Neural cell (in vitro differentiated cells): ENCODE measurements at regions not wholly inside any gene's neighbourhood (a gene's known extent, or its start where the extent isn't known, plus 50 kb on each side); places are given as distances from the start of the nearest gene placed in this dataset.

Experiments
- H2AFZ ChIP-seq: fragments of 200-600, 300-800 bp; sonication (generic), shearing (Covaris generic); 2 replicates; pipeline ENCODE4 v1.6.0; 2014; ENCODE audit warnings: low read depth, mild to moderate bottlenecking, antibody characterized with exemption, low read length, moderate library complexity
- H3F3A ChIP-seq: fragments of 200-600 bp; shearing (Covaris generic); 2 replicates; pipeline ENCODE4 v1.6.1; 2016; ENCODE audit warnings: mild to moderate bottlenecking, moderate library complexity, mixed read lengths, antibody characterized with exemption, low read length; ENCODE audit not compliant: insufficient read depth, poor library complexity, severe bottlenecking
- H3K27ac ChIP-seq: fragments of 200-600, 300-800 bp; sonication (generic), shearing (Covaris generic); 2 replicates; pipeline ENCODE4 v1.5.1; 2014; ENCODE audit warnings: mild to moderate bottlenecking, low read length, moderate library complexity
- H3K27me3 ChIP-seq: fragments of 300-800, 200-600 bp; sonication (generic), shearing (Covaris generic); 2 replicates; pipeline ENCODE4 v1.6.0; 2014; ENCODE audit warnings: mild to moderate bottlenecking, low read depth, low read length, moderate library complexity; ENCODE audit not compliant: insufficient read depth
- H3K36me3 ChIP-seq: fragments of 300-800, 200-600 bp; sonication (generic), shearing (Covaris generic); 2 replicates; pipeline ENCODE4 v1.5.1; 2014; ENCODE audit warnings: mild to moderate bottlenecking, antibody characterized with exemption, low read length, moderate library complexity; ENCODE audit not compliant: insufficient read depth
- H3K4me2 ChIP-seq: fragments of 300-800, 200-600 bp; sonication (generic), shearing (Covaris generic); 2 replicates; pipeline ENCODE4 v1.6.0; 2014; ENCODE audit warnings: mild to moderate bottlenecking, low read length
- H3K4me3 ChIP-seq: fragments of 300-800, 200-600 bp; sonication (generic), shearing (Covaris generic); 2 replicates; pipeline ENCODE4 v1.5.1; 2014; ENCODE audit warnings: mild to moderate bottlenecking, low read length, moderate library complexity
- H3K79me2 ChIP-seq: fragments of 200-600 bp; shearing (Covaris generic); replicated peaks from 2 replicates; pipeline ENCODE4 v1.6.0; 2014; ENCODE audit warnings: mild to moderate bottlenecking, low read length, moderate library complexity; ENCODE audit not compliant: insufficient read depth
- H3K9ac ChIP-seq: fragments of 300-800, 200-600 bp; sonication (generic), shearing (Covaris generic); 2 replicates; pipeline ENCODE4 v1.6.1; 2016; ENCODE audit warnings: mild to moderate bottlenecking, low read length, mixed read lengths
- H3K9me2 ChIP-seq: fragments of 200-600 bp; shearing (Covaris generic); 2 replicates; pipeline ENCODE4 v1.6.1; 2016; ENCODE audit warnings: mild to moderate bottlenecking, low read length, mixed read lengths; ENCODE audit not compliant: insufficient read depth
- H3K9me3 ChIP-seq: fragments of 200-600, 300-800 bp; sonication (generic), shearing (Covaris generic); 2 replicates; pipeline ENCODE4 v1.6.1; 2016; ENCODE audit warnings: mild to moderate bottlenecking, mixed run types, low read length, moderate library complexity, mixed read lengths
- H4K20me1 ChIP-seq: fragments of 200-600 bp; shearing (Covaris generic); 2 replicates; pipeline ENCODE4 v1.6.1; 2016; ENCODE audit warnings: mild to moderate bottlenecking, mixed run types; ENCODE audit not compliant: insufficient read depth
- CTCF ChIP-seq: fragments of 450-650 bp; IDR thresholded peaks from 2 replicates; pipeline ENCODE4 v1.5.1; 2014; ENCODE audit warnings: antibody characterized with exemption, mild to moderate bottlenecking, moderate library complexity; ENCODE audit not compliant: poor library complexity, severe bottlenecking
- EP300 ChIP-seq: fragments of 450-650 bp; conservative IDR thresholded peaks from 2 replicates; pipeline ENCODE4 v1.6.1; 2014; ENCODE audit warnings: antibody characterized with exemption, mild to moderate bottlenecking, moderate library complexity; ENCODE audit not compliant: poor library complexity, severe bottlenecking
- EZH2 ChIP-seq: fragments of 200-600, 300-800 bp; shearing (Covaris generic), sonication (generic); IDR thresholded peaks from 2 replicates; pipeline ENCODE4 v1.6.1; 2014; ENCODE audit warnings: antibody characterized with exemption, low read length, borderline replicate concordance, mild to moderate bottlenecking; ENCODE audit not compliant: insufficient read depth, poor library complexity, severe bottlenecking
- MXI1 ChIP-seq: fragments of 450-650 bp; conservative IDR thresholded peaks from 2 replicates; pipeline ENCODE4 v1.6.1; 2014; ENCODE audit warnings: antibody characterized with exemption, mild to moderate bottlenecking; ENCODE audit not compliant: poor library complexity, severe bottlenecking
- POLR2AphosphoS5 ChIP-seq: IDR thresholded peaks from 2 replicates; pipeline ENCODE4 v1.6.1; 2012
- RAD21 ChIP-seq: fragments of 450-650 bp; conservative IDR thresholded peaks from 2 replicates; pipeline ENCODE4 v1.6.1; 2014; ENCODE audit warnings: antibody characterized with exemption, mild to moderate bottlenecking, moderate library complexity
- REST ChIP-seq: IDR thresholded peaks from 2 replicates; pipeline ENCODE4 v1.6.1; 2012; ENCODE audit warnings: borderline replicate concordance
- SMC3 ChIP-seq: fragments of 450-650 bp; conservative IDR thresholded peaks from 2 replicates; pipeline ENCODE4 v1.6.1; 2014; ENCODE audit warnings: antibody characterized with exemption, mild to moderate bottlenecking, moderate library complexity; ENCODE audit not compliant: poor library complexity
- TAF1 ChIP-seq: IDR thresholded peaks from 2 replicates; pipeline ENCODE4 v1.6.1; 2012; ENCODE audit warnings: low read depth

- H3F3A ChIP-seq: no peaks in the 10 kb centered on the region
- no peaks in the 10 kb centered on the region for H3K36me3 ChIP-seq
- no peak overlapping the region for H3K27ac ChIP-seq
- H3K9me2 ChIP-seq: no peaks in the 10 kb centered on the region
- H3K27me3 ChIP-seq: no peaks in the 10 kb centered on the region
- H3K9ac ChIP-seq: no peak overlapping the region
- TF ChIP-seq REST (no peak), SMC3 (no peak), TAF1 (no peak), EP300 (no peak), CTCF (no peak), EZH2 (no peak), POLR2AphosphoS5 (no peak), MXI1 (no peak), RAD21 (no peak)
- no peaks in the 10 kb centered on the region for H3K9me3 ChIP-seq
- H3K4me2 ChIP-seq: no peak overlapping the region
- no peak overlapping the region for H2AFZ ChIP-seq
- H3K79me2 ChIP-seq: no peaks in the 10 kb centered on the region
- H4K20me1 ChIP-seq: no peaks in the 10 kb centered on the region
- H3K4me3 ChIP-seq: no peak overlapping the region
These were observed 322.9 kb upstream of the F9 start for GRCh38 chrX:139207655-139208054.

- Histone ChIP-seq H3F3A (no peaks in the 10 kb centered on the region), H3K27me3 (no peaks in the 10 kb centered on the region), H4K20me1 (no peaks in the 10 kb centered on the region), H3K9me3 (no peaks in the 10 kb centered on the region), H3K36me3 (no peaks in the 10 kb centered on the region), H3K4me2 (no peak overlapping the region), H3K27ac (no peak overlapping the region), H3K9me2 (no peaks in the 10 kb centered on the region), H2AFZ (no peak overlapping the region), H3K79me2 (no peaks in the 10 kb centered on the region), H3K4me3 (no peak overlapping the region), H3K9ac (no peak overlapping the region)
- no peak for TF ChIP-seq EZH2
- no peak for TF ChIP-seq CTCF
- no peak for TF ChIP-seq TAF1
- no peak for TF ChIP-seq MXI1
- TF ChIP-seq REST: no peak
- no peak for TF ChIP-seq POLR2AphosphoS5
- TF ChIP-seq EP300: no peak
- TF ChIP-seq RAD21: no peak
- no peak for TF ChIP-seq SMC3
These were observed 323.6 kb upstream of the F9 start for GRCh38 chrX:139206914-139207313.
